ENCODE measurements at regions not wholly inside any gene's neighbourhood (a gene's known extent, or its start where the extent isn't known, plus 50 kb on each side); places are given as distances from the start of the nearest gene placed in this dataset.

DNA sequence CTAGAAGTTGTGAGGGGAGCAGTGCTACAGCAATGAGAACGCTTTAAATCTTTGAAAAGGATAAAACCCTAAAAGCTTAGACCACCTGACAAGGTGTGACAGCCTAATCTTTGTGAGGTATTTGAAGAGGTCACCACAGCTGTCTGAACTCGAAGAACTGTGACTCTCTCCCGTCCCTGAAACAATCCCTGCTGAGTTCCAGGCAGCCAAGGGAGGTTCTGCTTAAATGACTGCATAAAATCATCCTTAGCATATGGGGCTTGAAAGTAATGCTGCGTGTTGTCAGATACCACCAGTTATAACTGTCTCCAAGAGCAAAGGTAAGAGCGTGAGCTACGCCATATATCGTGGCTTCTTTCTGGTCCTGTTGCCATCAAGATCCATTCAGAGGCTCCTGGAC is 696.3 kb downstream of the PCDH7 start:
- TF ChIP-seq, protein P1, sequence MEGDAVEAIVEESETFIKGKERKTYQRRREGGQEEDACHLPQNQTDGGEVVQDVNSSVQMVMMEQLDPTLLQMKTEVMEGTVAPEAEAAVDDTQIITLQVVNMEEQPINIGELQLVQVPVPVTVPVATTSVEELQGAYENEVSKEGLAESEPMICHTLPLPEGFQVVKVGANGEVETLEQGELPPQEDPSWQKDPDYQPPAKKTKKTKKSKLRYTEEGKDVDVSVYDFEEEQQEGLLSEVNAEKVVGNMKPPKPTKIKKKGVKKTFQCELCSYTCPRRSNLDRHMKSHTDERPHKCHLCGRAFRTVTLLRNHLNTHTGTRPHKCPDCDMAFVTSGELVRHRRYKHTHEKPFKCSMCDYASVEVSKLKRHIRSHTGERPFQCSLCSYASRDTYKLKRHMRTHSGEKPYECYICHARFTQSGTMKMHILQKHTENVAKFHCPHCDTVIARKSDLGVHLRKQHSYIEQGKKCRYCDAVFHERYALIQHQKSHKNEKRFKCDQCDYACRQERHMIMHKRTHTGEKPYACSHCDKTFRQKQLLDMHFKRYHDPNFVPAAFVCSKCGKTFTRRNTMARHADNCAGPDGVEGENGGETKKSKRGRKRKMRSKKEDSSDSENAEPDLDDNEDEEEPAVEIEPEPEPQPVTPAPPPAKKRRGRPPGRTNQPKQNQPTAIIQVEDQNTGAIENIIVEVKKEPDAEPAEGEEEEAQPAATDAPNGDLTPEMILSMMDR (IDR thresholded peaks at IDR 0.05 in 4 of 5, conservative IDR thresholded peaks at IDR 0.05 in 1 of 5) = no peak
- TF ChIP-seq POLR2A (IDR thresholded peaks at IDR 0.05) = no peak
